Fibroblast of lung (primary cell): ENCODE measurements at regions not wholly inside any gene's neighbourhood (a gene's known extent, or its start where the extent isn't known, plus 50 kb on each side); places are given as distances from the start of the nearest gene placed in this dataset.

ENCODE experiments used
- DNase-seq, 2 donors: peaks; one replicate each; pipeline versions ENCODE4 v3.0.0 to v3.0.0-alpha.2; 2010; ENCODE audit warnings: low read depth in 2 of 2
- H2AFZ ChIP-seq: 2 replicates; pipeline ENCODE4 v1.5.1; 2012; ENCODE audit warnings: low read length, control low read depth, inconsistent platforms
- H3K27ac ChIP-seq: 2 replicates; pipeline ENCODE4 v1.5.1; 2011; ENCODE audit warnings: low read length, control low read depth; ENCODE audit not compliant: insufficient read depth
- H3K27me3 ChIP-seq: 2 replicates; pipeline ENCODE4 v1.5.1; 2011; ENCODE audit warnings: mild to moderate bottlenecking, low read length; ENCODE audit not compliant: control insufficient read depth, insufficient read depth
- H3K36me3 ChIP-seq: 2 replicates; pipeline ENCODE4 v1.5.1; 2011; ENCODE audit warnings: low read length; ENCODE audit not compliant: control insufficient read depth, insufficient read depth
- H3K4me1 ChIP-seq: 2 replicates; pipeline ENCODE4 v1.5.1; 2011; ENCODE audit warnings: low read length; ENCODE audit not compliant: control insufficient read depth, insufficient read depth; ENCODE audit errors: extremely low read depth
- H3K4me2 ChIP-seq: 2 replicates; pipeline ENCODE4 v1.5.1; 2011; ENCODE audit warnings: low read length, control low read depth; ENCODE audit not compliant: insufficient read depth; ENCODE audit errors: extremely low read depth
- H3K4me3 ChIP-seq, 4 experiments: fragments of 200-600 bp in 1 of 4; sonication (generic) in 1 of 4; replicated peaks in 1 of 4; 2 replicates each; pipeline ENCODE4 v1.5.1; 2011 to 2016; ENCODE audit warnings: low read length in 4 of 4, low read depth in 3 of 4, mild to moderate bottlenecking in 3 of 4, control low read depth in 2 of 4, inconsistent platforms in 1 of 4, mixed read lengths in 1 of 4; ENCODE audit not compliant: insufficient read depth in 1 of 4; ENCODE audit errors: control extremely low read depth in 1 of 4
- H3K79me2 ChIP-seq: 2 replicates; pipeline ENCODE4 v1.5.1; 2012; ENCODE audit warnings: mild to moderate bottlenecking, low read length, inconsistent platforms; ENCODE audit not compliant: control insufficient read depth, insufficient read depth
- H3K9ac ChIP-seq: 2 replicates; pipeline ENCODE4 v1.5.1; 2011; ENCODE audit warnings: mild to moderate bottlenecking, low read length, control low read depth; ENCODE audit not compliant: insufficient read depth
- H3K9me3 ChIP-seq: 2 replicates; pipeline ENCODE4 v1.5.1; 2012; ENCODE audit warnings: low read depth, low read length; ENCODE audit not compliant: control insufficient read depth, insufficient read depth
- H4K20me1 ChIP-seq: 2 replicates; pipeline ENCODE4 v1.5.1; 2011; ENCODE audit warnings: low read length; ENCODE audit not compliant: control insufficient read depth, insufficient read depth; ENCODE audit errors: extremely low read depth
- EZH2 ChIP-seq: IDR thresholded peaks from 2 replicates; pipeline ENCODE4 v1.5.1; 2012; ENCODE audit warnings: low read length, control low read depth, mild to moderate bottlenecking; ENCODE audit errors: missing control alignments
- TF ChIP-seq, protein P1 (sequence below), 2 donors: IDR thresholded peaks in 1 of 2; conservative IDR thresholded peaks in 1 of 2; 1 replicate in 1 of 2; 2 replicates in 1 of 2; pipeline ENCODE4 v1.5.1; 2011 to 2012; ENCODE audit warnings: low read length in 2 of 2, control low read depth in 1 of 2, inconsistent platforms in 1 of 2, low read depth in 1 of 2, mild to moderate bottlenecking in 1 of 2

GRCh38 chrX:150184491-150184890 lies 178.6 kb upstream of the MAMLD1 start:
- Histone ChIP-seq H3K27me3 (no peaks in the 10 kb centered on the region), H3K27ac (no peak overlapping the region), H2AFZ (peak overlapping the region; percentile 30), H3K4me1 (no peaks in the 10 kb centered on the region), H3K9me3 (no peaks in the 10 kb centered on the region), H3K4me2 (no peak overlapping the region), H3K36me3 (no peaks in the 10 kb centered on the region), H3K79me2 (no peaks in the 10 kb centered on the region), H3K4me3 (no peak overlapping the region), H3K9ac (no peak overlapping the region), H4K20me1 (no peaks in the 10 kb centered on the region)
- peak in 1 of 2 donors; percentile 43 for DNase-seq
- TF ChIP-seq, protein P1, sequence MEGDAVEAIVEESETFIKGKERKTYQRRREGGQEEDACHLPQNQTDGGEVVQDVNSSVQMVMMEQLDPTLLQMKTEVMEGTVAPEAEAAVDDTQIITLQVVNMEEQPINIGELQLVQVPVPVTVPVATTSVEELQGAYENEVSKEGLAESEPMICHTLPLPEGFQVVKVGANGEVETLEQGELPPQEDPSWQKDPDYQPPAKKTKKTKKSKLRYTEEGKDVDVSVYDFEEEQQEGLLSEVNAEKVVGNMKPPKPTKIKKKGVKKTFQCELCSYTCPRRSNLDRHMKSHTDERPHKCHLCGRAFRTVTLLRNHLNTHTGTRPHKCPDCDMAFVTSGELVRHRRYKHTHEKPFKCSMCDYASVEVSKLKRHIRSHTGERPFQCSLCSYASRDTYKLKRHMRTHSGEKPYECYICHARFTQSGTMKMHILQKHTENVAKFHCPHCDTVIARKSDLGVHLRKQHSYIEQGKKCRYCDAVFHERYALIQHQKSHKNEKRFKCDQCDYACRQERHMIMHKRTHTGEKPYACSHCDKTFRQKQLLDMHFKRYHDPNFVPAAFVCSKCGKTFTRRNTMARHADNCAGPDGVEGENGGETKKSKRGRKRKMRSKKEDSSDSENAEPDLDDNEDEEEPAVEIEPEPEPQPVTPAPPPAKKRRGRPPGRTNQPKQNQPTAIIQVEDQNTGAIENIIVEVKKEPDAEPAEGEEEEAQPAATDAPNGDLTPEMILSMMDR (conservative IDR thresholded peaks at IDR 0.05 in 1 of 2, IDR thresholded peaks at IDR 0.05 in 1 of 2; ENCODE audit: low read depth in 1 of 2, low read length in 2 of 2): no peak
- TF ChIP-seq EZH2: no peak

DNA sequence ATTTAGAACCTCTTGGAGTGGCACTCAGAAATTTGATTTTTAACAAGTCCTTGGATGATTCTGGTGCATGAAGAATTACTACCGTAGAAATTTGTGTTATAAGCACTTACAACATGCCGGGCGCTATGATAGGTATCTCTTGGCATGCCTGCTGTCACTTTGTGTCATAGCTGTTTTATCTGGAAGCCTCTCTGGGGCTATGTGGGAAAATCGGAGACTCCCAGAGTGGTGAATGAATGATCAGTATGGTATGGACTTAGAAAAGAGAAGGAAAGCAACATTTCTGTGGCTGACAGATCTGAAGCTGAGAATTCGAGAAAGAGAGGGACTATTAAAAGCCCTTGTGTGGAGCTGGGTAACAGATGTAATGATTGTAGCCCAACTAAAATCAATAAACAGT lies 177.4 kb upstream of the MAMLD1 start:
- DNase-seq: no peak
- no peak for TF ChIP-seq EZH2
- TF ChIP-seq, protein P1 (conservative IDR thresholded peaks at IDR 0.05 in 1 of 2, IDR thresholded peaks at IDR 0.05 in 1 of 2; ENCODE audit: low read depth in 1 of 2, low read length in 2 of 2): no peak

DNA sequence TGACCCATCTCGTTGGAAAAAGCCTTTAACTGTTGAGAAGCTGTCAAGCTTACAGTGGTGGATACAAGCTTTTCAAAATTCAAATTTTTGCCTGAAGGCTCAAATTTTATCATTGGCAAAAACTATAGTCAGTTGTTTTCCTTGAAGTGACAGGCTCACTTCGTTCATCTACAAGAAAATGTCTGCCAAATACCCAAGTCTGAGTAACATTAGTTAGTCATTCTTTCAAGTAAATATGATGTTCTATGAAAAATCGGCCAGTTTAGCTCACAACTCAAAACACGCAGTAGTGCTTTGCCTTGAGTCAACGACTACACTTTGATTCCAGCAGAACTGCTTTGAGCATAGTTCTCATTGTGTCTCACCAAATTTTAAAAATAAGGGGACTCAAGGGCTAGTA lies 170.3 kb upstream of the MAMLD1 start:
- Histone ChIP-seq H3K27me3 (no peaks in the 10 kb centered on the region), H3K27ac (no peak overlapping the region), H3K36me3 (no peaks in the 10 kb centered on the region), H3K9ac (no peak overlapping the region), H3K4me2 (no peak overlapping the region), H2AFZ (no peak overlapping the region), H3K4me3 (no peak overlapping the region), H3K9me3 (no peaks in the 10 kb centered on the region), H3K4me1 (no peaks in the 10 kb centered on the region), H3K79me2 (no peaks in the 10 kb centered on the region), H4K20me1 (no peaks in the 10 kb centered on the region)
- DNase-seq: peak in 1 of 2 donors; percentile 47
- no peak for TF ChIP-seq EZH2
- TF ChIP-seq, protein P1 (conservative IDR thresholded peaks at IDR 0.05 in 1 of 2, IDR thresholded peaks at IDR 0.05 in 1 of 2; ENCODE audit: low read depth in 1 of 2, low read length in 2 of 2): no peak

More for the DNA sequence above, 177.4 kb upstream of the MAMLD1 start:
- no peak overlapping the region for H2AFZ ChIP-seq
- H3K4me1 ChIP-seq: no peaks in the 10 kb centered on the region
- no peak overlapping the region for H3K27ac ChIP-seq
- no peak overlapping the region for H3K4me3 ChIP-seq
- H3K9ac ChIP-seq: no peak overlapping the region
- no peaks in the 10 kb centered on the region for H3K79me2 ChIP-seq
- no peaks in the 10 kb centered on the region for H3K27me3 ChIP-seq
- H3K36me3 ChIP-seq: no peaks in the 10 kb centered on the region
- no peak overlapping the region for H3K4me2 ChIP-seq
- no peaks in the 10 kb centered on the region for H4K20me1 ChIP-seq
- no peaks in the 10 kb centered on the region for H3K9me3 ChIP-seq
